ENCODE measurements at regions not wholly inside any gene's neighbourhood (a gene's known extent, or its start where the extent isn't known, plus 50 kb on each side); places are given as distances from the start of the nearest gene placed in this dataset.

DNA sequence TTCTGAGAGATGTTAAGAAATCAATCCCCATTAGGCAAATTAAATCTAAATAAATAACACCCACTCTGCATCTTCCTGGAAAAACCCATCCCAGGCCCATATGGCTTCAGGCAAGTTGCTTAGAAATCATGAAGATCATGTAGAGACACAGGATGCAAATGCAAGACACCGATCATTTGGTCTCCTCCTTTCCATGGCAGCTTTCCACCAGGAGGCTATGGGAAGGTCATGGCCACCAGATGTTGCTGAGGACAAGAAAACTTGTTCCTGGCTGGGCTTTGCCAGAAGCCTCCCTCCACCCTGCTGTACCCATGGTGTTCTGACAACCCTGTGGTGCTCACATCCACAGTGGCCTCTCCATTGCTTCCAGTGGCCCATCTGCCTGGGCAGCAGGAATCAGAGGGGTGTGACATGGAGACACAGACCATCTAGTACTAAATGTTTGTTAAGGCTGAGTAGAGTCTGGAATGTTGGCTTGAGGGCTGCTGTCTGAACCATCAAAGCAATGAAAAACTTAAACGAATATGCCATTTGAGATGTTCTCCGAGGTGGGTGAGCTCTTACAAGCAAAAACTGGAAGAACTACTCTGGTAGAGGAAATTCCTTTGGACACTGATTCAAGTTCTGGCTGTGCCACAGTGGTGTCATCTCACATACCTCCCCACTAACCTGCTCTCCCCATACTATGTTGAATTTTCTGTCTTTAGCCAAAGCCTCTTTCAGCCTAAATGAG is 293.2 kb downstream of the TNS1 start:
- TF ChIP-seq, protein P1, sequence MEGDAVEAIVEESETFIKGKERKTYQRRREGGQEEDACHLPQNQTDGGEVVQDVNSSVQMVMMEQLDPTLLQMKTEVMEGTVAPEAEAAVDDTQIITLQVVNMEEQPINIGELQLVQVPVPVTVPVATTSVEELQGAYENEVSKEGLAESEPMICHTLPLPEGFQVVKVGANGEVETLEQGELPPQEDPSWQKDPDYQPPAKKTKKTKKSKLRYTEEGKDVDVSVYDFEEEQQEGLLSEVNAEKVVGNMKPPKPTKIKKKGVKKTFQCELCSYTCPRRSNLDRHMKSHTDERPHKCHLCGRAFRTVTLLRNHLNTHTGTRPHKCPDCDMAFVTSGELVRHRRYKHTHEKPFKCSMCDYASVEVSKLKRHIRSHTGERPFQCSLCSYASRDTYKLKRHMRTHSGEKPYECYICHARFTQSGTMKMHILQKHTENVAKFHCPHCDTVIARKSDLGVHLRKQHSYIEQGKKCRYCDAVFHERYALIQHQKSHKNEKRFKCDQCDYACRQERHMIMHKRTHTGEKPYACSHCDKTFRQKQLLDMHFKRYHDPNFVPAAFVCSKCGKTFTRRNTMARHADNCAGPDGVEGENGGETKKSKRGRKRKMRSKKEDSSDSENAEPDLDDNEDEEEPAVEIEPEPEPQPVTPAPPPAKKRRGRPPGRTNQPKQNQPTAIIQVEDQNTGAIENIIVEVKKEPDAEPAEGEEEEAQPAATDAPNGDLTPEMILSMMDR (IDR thresholded peaks at IDR 0.05 in 2 of 3, conservative IDR thresholded peaks at IDR 0.05 in 1 of 3; ENCODE audit: control insufficient read depth in 2 of 3, extremely low read depth in 1 of 3, insufficient read depth in 1 of 3, low read depth in 3 of 3, low read length in 3 of 3), result no peak
- TF ChIP-seq POU2F2 (IDR thresholded peaks at IDR 0.05; ENCODE audit: borderline replicate concordance, low read depth, low read length) (no peak), REST (IDR thresholded peaks at IDR 0.05; ENCODE audit: low read depth, low read length) (no peak)

Measured in GM12878 (cell line).